Esophagus muscularis mucosa (tissue), 4 donors: ENCODE measurements at regions not wholly inside any gene's neighbourhood (a gene's known extent, or its start where the extent isn't known, plus 50 kb on each side); places are given as distances from the start of the nearest gene placed in this dataset.

Source experiments
- DNase-seq: peaks from one replicate; pipeline ENCODE4 v3.0.0-alpha.2; 2017; ENCODE audit errors: extremely low spot score
- H3K27ac ChIP-seq, 4 donors: fragments of 200-600 bp; sonication (generic); replicated peaks in 1 of 4; 1 replicate in 3 of 4; 2 replicates in 1 of 4; pipeline ENCODE4 v1.5.1; 2016 to 2019; ENCODE audit warnings: mild to moderate bottlenecking in 1 of 4
- H3K27me3 ChIP-seq, 4 donors: fragments of 200-600 bp; sonication (generic); one replicate each; pipeline versions ENCODE4 v1.5.1 to v1.6.0; 2016 to 2019
- H3K36me3 ChIP-seq, 4 donors: fragments of 200-600 bp; sonication (generic); one replicate each; pipeline ENCODE4 v1.5.1; 2016 to 2019
- H3K4me1 ChIP-seq, 4 donors: fragments of 200-600 bp; sonication (generic); one replicate each; pipeline ENCODE4 v1.5.1; 2016 to 2019
- H3K4me3 ChIP-seq, 4 donors: fragments of 200-600 bp; sonication (generic); 1 replicate in 2 of 4; 2 replicates in 2 of 4; pipeline ENCODE4 v1.5.1; 2016 to 2019; ENCODE audit warnings: mild to moderate bottlenecking in 4 of 4, moderate library complexity in 1 of 4
- H3K9me3 ChIP-seq, 4 donors: fragments of 200-600 bp; sonication (generic); 1 replicate in 3 of 4; 2 replicates in 1 of 4; pipeline ENCODE4 v1.5.1; 2016 to 2019
- CTCF ChIP-seq, 3 experiments: fragments of 200-600 bp in 2 of 3; fragments of 450-650 bp in 1 of 3; sonication (generic) in 2 of 3; IDR thresholded peaks; one replicate each; pipeline ENCODE4 v1.5.1; 2017 to 2019; ENCODE audit warnings: antibody characterized with exemption in 3 of 3, mild to moderate bottlenecking in 2 of 3, moderate library complexity in 1 of 3
- EP300 ChIP-seq: sonication (generic); formaldehyde crosslinking; IDR thresholded peaks from one replicate; pipeline ENCODE4 v1.6.1; 2017; ENCODE audit warnings: antibody characterized with exemption
- POLR2A ChIP-seq: fragments of 450-650 bp; IDR thresholded peaks from one replicate; pipeline ENCODE4 v1.6.1; 2017; ENCODE audit warnings: antibody characterized with exemption, moderate library complexity, mild to moderate bottlenecking, low read depth
- POLR2AphosphoS5 ChIP-seq, 2 donors: sonication (generic); formaldehyde crosslinking; IDR thresholded peaks; one replicate each; pipeline ENCODE4 v1.6.1; 2017; ENCODE audit warnings: antibody characterized with exemption in 2 of 2
- WGBS: methylation state at CpG from one replicate; pipeline ENCODE4 v1.1.5; 2018; 5-methylcytosine and 5-hydroxymethylcytosine counted together
- intact Hi-C: fragments of 100-400 bp; cut with DNase I; formaldehyde crosslinking; loops from one replicate; pipeline ENCODE4 v1.15.1; 2023

- Histone ChIP-seq H3K36me3 (no peaks in the 10 kb centered on the region), H3K4me1 (no peaks in the 10 kb centered on the region), H3K9me3 (no peaks in the 10 kb centered on the region), H3K4me3 (no peak overlapping the region), H3K27me3 (no peaks in the 10 kb centered on the region), H3K27ac (no peak overlapping the region)
- no peak for DNase-seq
- intact Hi-C loops = no loop called here
- 85% methylated on average over 7 of the region's 7 CpGs for WGBS
- TF ChIP-seq CTCF (IDR thresholded peaks at IDR 0.05) (no peak), EP300 (no peak), POLR2AphosphoS5 (IDR thresholded peaks at IDR 0.05) (no peak), POLR2A (no peak)
These were observed 231.2 kb upstream of the ARRDC4 start for GRCh38 chr15:97729270-97729669.

- Histone ChIP-seq H3K27ac (no peak overlapping the region), H3K4me3 (no peak overlapping the region), H3K36me3 (no peaks in the 10 kb centered on the region), H3K4me1 (no peaks in the 10 kb centered on the region), H3K9me3 (no peaks in the 10 kb centered on the region), H3K27me3 (no peaks in the 10 kb centered on the region)
- TF ChIP-seq CTCF (IDR thresholded peaks at IDR 0.05) = no peak
- DNase-seq = no peak
- 80% methylated on average over 1 of the region's 1 CpG for WGBS
- intact Hi-C loops = no loop called here
These were observed 230.2 kb upstream of the ARRDC4 start for GRCh38 chr15:97730315-97730714.

GRCh38 chr15:97731859-97732258, 228.6 kb upstream of the ARRDC4 start:
- intact Hi-C loops = no loop called here
- WGBS = 88% methylated on average over 3 of the region's 3 CpGs
- no peak for DNase-seq
- Histone ChIP-seq H3K9me3 (no peaks in the 10 kb centered on the region), H3K27ac (no peak overlapping the region), H3K36me3 (no peaks in the 10 kb centered on the region), H3K4me3 (no peak overlapping the region), H3K4me1 (peaks cover 0 to 6% (median 0%) of the 10 kb centered on the region in 4 donors), H3K27me3 (no peaks in the 10 kb centered on the region)
- TF ChIP-seq POLR2A (no peak), POLR2AphosphoS5 (IDR thresholded peaks at IDR 0.05) (no peak), EP300 (no peak)

- TF ChIP-seq POLR2A = no peak
- TF ChIP-seq EP300 = no peak
- no peak for TF ChIP-seq POLR2AphosphoS5 (IDR thresholded peaks at IDR 0.05)
- TF ChIP-seq CTCF (IDR thresholded peaks at IDR 0.05) = no peak
- Histone ChIP-seq H3K36me3 (no peaks in the 10 kb centered on the region), H3K4me3 (no peak overlapping the region), H3K27me3 (no peaks in the 10 kb centered on the region), H3K4me1 (peaks cover 0 to 6% (median 0%) of the 10 kb centered on the region in 4 donors), H3K9me3 (no peaks in the 10 kb centered on the region), H3K27ac (no peak overlapping the region)
- 93% methylated on average over 3 of the region's 3 CpGs for WGBS
- DNase-seq = no peak
- intact Hi-C loops = no loop called here
These were observed 227.1 kb upstream of the ARRDC4 start for GRCh38 chr15:97733373-97733772.

GRCh38 chr15:97736748-97737147, 223.8 kb upstream of the ARRDC4 start:
- no peak for TF ChIP-seq CTCF (IDR thresholded peaks at IDR 0.05)
- 85% methylated on average over 3 of the region's 3 CpGs for WGBS
- intact Hi-C loops = no loop called here
- H3K27ac ChIP-seq = no peak overlapping the region
- peaks cover 0 to 6% (median 0%) of the 10 kb centered on the region in 4 donors for H3K4me1 ChIP-seq
- no peaks in the 10 kb centered on the region for H3K27me3 ChIP-seq
- DNase-seq = no peak
- H3K36me3 ChIP-seq = no peaks in the 10 kb centered on the region
- H3K4me3 ChIP-seq = no peak overlapping the region
- no peaks in the 10 kb centered on the region for H3K9me3 ChIP-seq
